Medulla oblongata (tissue), 1 donor: ENCODE measurements at regions not wholly inside any gene's neighbourhood (a gene's known extent, or its start where the extent isn't known, plus 50 kb on each side); places are given as distances from the start of the nearest gene placed in this dataset.
"Not testable (repeated sequence)": the region's sequence is repeated elsewhere in the genome, so short reads cannot be mapped to it uniquely, and the experiment has no call there.

Source experiments
- DNase-seq: peaks from one replicate; pipeline ENCODE4 v3.0.0-alpha.2; 2015; ENCODE audit errors: extremely low spot score

DNA sequence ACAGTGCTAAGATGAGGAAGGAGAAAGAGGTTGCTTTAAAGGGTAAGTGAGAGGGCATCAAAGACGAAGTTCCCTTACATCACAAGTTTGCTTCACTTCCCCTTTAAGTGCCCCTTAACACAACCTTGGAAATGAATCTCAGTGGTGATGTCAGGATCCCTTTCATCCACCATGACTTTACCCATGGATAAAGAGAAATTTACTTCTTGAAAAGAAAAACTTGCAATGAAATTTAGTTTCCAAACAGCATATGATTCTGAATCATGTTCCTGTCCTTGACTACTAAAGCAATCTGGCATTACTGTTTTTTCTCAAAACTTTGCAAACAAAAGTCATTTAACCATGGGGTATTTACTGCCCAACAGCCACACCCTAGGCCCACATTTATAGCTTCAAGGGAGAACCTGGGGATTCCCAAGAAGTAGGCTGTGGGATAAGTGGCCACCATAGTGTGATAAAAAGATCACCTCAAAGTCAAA, 135.9 kb downstream of the ITGB8 start:
- DNase-seq: peak; percentile 14

DNA sequence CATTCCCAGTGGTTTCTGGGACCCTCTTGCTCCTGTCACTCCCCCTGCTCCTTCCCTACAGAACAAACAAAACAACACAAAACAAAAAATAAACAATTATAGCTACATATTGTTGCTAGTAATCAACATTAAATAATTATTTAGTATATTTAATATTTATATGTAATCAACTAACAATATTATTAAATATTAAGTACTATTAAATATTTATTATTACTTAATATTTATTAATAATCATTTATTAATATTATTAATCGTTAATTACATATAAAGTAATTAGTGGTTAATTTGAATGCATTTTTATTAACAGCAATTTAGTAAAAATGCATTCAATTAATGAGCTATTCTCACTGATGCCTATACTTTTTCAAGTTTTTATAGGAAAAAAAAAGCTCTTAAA, 139.4 kb downstream of the ITGB8 start:
- no peak for DNase-seq

DNA sequence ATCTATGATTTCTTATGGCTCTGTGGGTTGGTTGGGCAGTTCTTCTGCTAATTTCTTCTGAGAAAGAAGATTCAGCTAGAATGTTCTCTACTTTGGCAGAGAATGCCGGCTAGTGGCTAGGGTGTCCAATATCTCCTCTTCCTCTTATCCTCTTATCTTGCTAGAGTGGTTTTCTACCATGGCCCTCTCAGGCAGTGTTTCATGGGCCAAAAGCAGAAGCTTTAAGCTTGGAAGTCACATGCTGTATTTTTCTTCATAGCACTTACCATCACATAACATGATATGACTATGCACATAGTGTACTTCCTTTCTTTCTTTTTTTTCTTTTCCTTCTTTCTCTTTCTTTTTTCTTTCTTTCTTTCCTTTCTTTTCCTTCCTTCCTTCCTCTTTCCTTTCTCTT, 140.0 kb downstream of the ITGB8 start:
- peak; percentile 24 for DNase-seq

DNA sequence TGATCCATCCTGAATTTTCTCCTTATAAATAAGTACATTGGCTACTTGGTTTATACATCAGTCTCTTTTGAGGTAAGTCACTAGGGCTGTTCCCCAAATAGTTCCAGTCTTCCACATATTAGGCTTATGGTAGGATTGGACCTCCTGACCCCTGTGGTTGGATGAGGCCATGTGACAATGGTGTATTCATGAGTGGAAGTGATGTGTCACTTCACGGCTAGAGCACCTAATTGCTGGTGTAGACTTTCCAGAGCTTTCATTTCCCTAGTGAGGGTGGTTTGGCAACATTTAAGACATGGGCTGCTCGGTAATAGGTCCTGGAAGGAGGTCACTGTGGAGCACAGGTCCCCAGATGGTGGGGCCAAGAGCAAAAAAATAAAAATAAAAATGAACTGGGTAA, 141.2 kb upstream of the ABCB5 start:
- no peak for DNase-seq

DNA sequence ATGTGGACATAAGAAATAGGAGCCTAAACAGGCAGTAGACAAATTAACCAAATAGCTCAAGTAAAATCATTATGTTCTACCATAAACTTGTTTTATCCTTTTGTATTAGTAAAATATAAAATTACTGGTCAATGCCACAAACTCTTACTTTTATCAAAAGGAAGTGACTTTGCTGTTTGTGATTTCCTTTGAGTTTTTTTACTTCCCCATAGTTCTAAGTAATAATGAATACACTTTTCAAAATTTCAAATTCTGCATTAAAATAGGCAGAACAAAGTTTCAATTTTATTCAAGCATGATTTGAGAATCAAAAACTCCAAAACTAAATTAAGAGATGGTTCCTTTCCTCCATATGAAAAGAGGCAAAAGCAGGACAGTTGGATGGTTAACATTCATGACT, 139.7 kb upstream of the ABCB5 start:
- DNase-seq: no peak

DNA sequence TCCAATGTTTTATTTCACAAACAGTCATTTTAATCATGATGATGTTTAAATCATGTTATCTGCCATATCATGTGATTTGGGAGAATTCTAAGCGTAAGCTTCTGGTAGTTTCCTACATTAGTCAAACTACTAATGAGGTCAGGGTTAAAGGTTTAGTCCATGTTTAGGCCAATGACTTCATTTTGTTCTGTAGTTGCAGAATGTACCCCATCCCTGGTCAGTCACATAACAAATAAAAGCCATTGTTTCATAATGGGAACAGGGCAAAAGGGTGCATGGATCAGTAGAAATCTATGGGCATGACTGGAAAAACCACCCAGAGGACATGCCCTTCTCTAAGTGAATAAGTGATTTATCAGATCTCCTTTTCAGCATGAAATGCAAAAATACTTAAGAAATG, 138.4 kb upstream of the ABCB5 start:
- no peak for DNase-seq

DNA sequence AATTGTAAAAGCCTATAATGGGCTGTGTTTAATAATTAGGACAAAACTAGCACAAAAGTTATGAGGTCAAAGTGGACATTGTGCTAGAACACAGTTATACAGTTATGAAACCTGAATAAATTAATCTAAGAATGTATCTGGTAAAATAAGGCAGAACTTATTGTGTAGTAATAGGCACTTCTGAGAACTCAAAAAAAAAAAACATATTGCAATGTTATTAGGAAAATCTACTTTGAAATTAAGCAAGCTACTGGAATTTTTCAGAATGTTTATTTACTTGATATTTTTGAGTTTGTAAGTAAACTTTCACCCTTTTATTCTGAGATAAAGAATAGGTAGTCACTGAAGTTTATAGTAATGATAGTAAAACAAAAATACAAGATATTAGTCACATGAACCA, 135.8 kb upstream of the ABCB5 start:
- DNase-seq: no peak

DNA sequence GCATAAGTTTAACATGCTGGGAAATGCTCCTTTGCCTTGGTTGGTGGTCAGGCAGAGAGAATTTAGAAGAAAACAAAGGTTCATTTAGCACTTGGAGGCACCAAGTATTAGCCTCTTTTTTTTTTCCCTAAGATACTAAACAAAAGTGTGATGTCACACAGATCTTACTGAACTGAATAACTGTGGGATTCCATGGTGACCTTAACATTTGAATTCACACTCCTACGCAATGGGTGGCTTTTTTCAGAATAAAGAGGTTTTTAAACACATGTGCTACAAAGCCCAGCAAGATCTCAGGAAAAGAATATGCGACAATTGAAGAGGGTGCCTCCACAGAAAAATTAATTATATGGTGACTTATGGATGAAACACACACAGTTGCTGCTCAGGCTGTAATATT, 133.4 kb upstream of the ABCB5 start:
- DNase-seq: no peak

DNA sequence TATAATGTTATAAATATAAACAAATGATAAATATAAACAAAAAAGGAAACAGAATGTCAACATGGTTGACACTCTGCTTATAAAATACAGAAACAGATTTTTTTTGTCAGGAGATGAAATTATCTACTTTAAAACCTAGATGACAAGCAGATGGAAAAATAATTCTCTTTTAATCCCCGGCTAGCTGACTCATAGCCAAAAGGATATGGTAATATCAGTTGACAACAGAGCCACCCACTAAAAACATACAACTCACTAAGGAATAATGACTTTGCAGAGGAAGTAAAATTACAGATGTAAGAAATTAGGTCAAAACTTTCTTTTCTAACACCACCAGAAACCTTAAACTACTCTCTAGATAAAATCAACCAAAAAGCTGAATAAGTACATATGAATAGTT, 131.1 kb upstream of the ABCB5 start:
- DNase-seq: no peak

DNA sequence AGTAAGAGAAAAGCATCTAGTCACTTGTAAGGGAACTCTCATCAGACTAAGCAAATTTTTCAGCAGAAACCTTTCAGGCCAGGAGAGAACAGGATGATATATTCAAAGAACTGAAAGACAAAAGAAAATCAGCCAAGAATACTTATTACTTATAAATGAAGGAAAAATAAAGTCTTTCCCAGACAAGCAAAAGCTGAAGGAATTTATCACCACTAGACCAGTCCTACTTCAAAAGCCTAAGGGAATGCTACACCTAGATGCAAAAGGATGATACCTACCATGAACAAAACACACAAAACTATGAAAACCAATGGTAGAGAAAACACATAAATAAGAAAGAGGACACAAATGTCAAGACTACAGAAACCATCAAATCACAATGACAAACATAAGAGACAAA, 126.6 kb upstream of the ABCB5 start:
- no peak for DNase-seq

DNA sequence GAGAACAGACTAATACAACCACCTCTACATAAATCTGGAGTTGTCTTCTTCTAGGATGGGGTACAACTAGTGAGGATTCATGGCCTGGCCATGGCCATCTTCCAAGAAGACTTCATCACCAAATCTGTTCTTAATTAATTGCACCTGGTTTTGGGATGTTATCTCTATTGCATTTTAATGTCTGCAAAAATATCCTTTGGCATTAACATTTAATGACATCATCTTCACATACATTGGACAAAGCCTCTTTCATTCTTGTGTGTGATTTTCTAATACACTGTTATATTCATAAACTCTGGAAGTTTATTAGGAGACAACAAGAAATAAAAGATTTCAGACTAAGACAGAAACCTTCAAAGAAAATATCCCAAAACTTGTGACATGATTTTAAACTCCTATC, 124.2 kb upstream of the ABCB5 start:
- DNase-seq: no peak

DNA sequence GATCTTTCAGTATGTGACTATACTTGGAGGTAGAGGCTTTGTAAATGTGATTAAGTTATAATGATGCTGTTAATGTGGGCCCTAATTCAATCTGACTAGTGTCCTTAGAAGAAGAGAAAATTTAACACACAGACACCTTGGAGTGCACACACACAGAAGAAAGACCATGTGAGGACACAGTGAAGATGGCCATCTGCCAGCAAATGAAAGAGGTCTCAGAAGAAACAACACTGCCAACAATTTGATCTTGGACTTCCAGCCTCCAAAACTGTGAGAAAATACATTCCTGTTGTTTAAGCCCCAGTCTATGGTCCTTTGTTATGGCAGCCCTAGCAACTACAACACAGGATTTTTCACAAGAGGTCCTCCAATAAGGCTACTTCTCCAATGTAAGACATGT, 120.9 kb upstream of the ABCB5 start:
- no peak for DNase-seq

DNA sequence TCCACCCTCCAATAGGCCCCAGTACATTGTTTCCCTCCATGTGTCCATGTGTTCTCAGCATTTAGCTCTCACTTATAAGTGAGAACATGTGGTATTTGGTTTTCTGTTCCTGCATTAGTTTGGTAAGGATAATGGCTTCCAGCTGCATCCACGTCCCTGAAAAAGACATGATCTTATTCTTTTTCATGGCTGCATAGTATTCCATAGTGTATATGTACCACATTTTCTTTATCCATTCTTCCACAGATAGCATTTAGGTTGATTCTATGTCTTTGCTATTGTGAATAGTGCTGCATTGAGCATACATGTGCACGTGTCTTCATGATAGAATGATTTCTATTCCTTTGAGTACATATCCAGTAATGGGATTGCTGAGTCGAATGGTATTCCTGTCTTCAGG, 114.0 kb upstream of the ABCB5 start:
- DNase-seq: not testable (repeated sequence)

DNA sequence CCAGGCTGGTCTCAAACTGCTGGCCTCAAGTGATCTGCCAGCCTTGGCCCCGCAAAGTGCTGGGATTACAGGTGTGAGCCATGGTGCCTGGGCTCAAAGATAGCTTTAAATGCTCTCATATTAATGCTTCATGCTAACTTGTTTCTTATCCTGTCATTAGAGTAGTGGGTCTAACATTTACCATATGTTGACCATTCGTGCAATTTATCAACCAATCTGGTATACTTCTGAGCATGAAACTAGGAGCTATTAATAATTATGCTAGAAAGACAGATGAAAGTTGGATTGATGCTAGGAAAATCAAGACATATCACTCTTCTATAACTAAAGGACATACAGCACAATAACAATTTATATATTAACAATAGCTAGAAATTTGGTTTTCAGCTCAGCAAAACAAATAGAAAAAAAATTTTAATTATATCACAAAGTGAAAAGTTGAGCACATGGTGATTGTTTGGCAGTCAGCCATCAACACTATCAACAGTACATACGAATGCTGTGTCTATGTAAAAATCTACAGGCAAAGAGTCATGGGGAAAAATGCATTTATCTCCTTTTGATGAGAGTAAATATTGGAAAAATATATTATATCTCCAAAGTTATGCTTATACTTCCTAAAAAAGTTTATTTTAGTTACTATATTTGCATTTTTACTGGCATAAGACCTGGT, 112.1 kb upstream of the ABCB5 start:
- no peak for DNase-seq

DNA sequence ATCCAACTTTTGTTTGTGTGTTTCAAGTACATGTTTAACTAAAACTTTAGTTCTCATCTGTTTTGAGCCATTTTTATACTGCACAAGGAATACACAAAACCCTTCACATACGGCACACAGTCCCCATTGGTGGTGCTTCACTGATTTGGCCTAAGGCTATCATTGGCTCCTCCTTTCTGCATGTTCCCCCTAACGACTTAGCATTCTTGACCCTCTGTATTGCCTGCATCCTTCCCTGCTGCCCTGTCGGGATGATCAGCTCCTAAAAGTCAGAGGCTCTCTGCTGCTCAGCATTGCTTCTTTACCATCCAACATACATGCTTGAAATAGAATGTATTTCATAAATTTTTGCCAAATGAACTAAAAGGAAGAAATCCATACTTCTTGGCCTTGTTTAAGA, 111.4 kb upstream of the ABCB5 start:
- DNase-seq: no peak

DNA sequence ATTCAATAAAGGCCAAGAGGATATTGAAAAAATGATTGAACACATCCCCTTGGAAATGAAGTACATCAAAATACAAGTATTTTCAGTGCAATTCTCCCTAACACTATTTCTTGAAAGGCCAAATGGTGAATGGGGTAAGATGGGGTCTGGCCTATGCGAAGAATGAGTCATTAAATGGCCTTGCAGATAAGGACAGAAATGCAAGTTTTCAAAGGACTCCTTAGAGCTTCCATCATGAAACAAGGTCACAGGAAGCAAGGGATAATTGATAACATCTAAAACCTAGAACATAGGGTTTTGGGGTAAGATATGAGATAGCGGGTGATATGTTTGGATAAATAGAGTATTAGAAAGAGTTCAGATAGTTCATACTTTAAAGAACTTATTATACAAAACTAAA, 109.3 kb upstream of the ABCB5 start:
- no peak for DNase-seq

DNA sequence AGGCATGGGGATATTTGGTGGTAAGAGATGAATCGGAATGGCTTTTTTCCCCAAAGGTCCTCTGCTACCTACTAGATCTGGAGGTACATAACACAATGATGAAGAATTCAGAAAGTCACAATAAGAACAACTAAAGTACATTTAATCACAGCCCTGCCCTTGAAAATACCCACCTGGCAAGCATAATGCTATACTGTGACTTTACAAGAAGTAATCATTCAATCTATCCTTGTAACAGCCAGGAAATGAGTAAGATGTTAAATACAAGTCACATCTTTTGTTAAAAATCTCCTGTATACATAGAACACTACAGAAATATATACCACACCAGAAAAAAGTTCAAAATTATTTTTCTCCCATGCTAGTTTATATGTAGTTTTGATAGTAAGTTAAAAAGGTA, 108.3 kb upstream of the ABCB5 start:
- DNase-seq: no peak

DNA sequence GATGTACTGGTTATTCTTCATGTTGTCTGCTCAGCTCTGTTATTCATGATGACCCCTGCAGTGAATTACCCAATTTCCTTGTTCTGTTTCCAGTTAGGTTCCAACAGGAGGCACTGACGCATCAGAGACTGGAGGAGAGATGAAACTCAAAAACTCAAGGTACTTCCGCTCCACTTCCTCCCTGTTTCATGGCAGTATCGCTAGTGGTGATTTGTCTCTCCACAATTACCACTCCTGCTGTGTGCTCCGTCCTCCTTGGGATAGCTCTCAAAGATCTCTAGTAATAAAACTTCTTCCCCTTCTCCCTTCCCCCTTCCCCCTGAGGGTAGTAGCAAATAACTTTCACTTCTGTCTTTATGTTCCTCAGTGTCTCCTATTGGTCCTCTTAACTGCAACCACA, 107.4 kb upstream of the ABCB5 start:
- DNase-seq: peak; percentile 65

DNA sequence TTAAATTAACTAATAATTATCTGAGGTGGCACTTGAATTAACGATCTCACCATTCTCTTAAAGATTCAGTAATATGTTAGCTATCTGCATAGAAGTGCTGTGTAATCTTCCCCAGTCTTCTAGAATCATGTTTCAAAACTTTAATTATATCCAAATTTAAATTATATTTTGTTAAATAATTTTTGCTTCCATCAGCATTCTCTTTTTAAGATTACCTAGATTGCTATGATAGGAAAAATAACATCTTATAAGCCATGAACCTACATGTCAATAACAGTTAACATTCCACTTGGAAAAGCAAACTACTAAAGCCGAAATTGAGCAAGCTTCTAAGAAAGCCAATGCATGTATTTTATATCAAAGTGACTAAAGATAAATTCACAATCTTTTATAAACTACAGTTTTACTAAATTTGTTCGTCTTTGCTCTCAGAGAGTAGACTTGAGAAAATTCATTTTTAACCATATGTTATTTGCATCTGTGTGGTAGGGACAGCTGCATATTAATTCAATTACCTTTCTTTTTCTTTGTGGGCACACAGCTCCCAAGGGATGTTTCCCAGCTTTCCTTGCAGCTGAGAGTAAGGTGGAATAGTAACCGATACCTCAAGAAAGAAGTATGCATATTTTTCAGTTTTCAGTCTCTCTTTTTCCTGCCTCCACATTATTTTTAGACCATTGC, 105.4 kb upstream of the ABCB5 start:
- no peak for DNase-seq

DNA sequence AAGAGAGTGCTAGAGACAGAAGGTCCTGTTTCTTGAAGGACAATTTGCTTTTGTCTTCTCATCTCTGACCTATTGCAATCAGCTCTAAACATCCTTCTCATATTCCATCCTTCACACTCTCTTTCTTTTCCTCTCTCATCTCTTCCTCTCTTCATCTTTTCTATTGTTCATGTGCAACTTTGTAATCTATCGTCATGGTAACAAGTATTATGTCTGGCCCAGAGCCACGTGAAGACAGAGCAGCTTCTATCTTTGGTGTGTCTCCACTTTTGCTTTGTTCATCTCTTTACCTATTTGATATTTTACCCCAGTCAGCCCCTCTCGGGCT, 104.9 kb upstream of the ABCB5 start:
- DNase-seq: no peak

DNA sequence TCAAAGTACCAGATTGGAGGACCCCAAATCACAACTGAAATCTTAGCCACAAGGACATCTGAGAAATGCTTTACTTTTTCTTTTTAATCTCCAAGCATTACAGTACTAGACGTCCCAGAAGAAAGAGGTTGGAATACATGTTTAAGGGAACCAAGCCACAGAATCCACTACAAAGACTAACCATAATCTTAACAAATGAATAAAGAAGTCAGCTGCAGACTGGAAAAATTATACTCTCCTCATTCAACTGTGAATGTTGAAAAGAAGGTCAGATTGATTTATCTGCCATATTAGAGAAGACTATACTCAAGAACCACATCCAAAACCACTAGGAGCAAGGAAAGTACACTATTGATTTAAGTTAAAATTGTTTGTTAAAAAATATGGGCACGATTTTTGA, 102.1 kb upstream of the ABCB5 start:
- no peak for DNase-seq

DNA sequence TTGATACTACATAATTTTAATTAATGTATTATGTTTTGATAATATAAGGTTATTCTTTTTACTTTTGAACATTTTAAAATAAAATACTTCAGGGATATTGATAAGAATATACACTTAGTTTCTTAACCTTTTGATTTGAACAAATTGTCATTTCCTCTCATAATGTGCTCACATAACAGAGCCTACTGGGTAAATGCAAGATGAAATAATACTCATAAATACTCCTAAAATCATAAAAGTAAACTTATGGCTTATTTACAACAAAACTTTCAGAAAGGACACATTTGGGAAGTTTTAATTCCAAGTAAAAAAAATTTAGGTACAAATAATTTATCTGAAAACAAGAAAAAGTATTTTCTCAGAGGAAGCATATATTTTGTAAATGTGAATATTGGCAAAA, 101.6 kb upstream of the ABCB5 start:
- no peak for DNase-seq

DNA sequence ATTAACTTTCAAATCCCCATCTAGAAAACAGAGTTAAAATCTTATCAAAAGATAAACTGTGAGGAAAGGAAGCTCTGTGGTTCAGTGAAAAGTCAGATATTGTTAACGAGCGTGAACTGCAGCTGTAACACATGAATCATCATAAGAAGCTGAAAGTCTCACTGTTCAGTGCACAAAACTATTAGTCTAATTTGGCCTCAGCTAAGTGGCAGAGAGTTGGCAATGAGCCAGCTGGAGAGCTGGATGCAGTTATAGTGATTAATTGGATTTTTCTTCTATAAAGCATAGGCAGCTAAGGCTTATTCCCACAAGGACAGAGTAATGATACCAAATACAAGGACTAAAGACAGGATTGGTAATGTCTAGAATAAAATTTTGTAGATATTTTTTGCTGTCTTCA, 101.1 kb upstream of the ABCB5 start:
- DNase-seq: peak; percentile 71

DNA sequence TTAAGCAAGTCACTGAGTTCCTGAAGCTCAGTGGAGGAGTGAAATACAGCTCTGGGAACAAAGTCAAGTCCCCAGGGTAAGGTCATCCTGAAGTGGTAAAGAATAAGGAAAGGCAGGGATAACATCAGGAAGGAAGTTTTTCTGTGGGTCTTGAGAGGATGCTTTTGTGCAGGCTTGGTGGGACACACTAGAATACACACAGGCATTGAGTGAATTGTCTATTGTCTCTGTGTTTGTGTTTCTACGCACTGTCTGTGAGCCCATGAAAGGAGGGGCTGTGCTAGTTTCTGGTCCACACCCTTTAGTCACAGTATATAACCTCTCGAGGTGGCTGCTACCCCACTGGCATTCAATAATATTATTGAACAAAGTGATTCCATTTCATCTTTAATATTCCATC, 95.8 kb upstream of the ABCB5 start:
- peak; percentile 72 for DNase-seq
